ENCODE measurements at regions not wholly inside any gene's neighbourhood (a gene's known extent, or its start where the extent isn't known, plus 50 kb on each side); places are given as distances from the start of the nearest gene placed in this dataset.

DNA sequence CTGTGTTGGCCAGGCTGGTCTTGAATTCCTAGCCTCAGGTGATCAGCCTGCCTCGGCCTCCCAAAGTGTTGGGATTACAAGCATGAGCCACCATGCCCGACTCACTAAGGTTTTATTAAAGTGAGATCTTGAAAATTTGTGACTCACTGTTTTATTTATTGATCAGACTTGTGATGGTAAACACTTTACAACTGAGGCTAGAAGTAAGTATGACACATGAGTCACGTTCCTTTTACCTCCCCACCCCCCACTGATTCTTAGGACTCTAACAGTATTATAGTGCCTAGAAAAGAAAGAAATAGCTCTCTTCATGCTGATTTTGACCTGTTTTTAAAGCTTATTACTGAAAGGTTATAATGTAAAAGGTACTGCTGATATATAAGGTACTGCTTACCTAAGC lies 160.6 kb downstream of the TANC2 start:
- H3K9me3 ChIP-seq (ENCODE audit: low read length), result no peaks in the 10 kb centered on the region
- H4K20me1 ChIP-seq (ENCODE audit: low read length), result no peaks in the 10 kb centered on the region
- CTCF ChIA-PET, result interaction anchor here (0.5 to 0.6 kb wide), 2 partner anchors 45 to 132 kb away, joined by 3 read pairs; no protein-coding TSS in a partner anchor
- POLR2A ChIA-PET (ENCODE audit: unreplicated experiment), result interaction anchor here (0.6 kb wide), 1 partner anchor 401 kb away, joined by 3 read pairs; no protein-coding TSS in a partner anchor
- peak; percentile 58 for DNase-seq
- intact Hi-C loops (cut with micrococcal nuclease), result loop anchor here (2.0 kb wide), 1 partner anchor 44 kb away; no protein-coding TSS in a partner anchor
- H2AFZ ChIP-seq (ENCODE audit: low read length), result no peak overlapping the region
- H3K4me3 ChIP-seq (ENCODE audit: low read length), result no peak overlapping the region
- no peaks in the 10 kb centered on the region for H3K79me2 ChIP-seq (ENCODE audit: low read length)
- H3K9me2 ChIP-seq (replicated peaks; ENCODE audit: low read length), result no peaks in the 10 kb centered on the region
- TF ChIP-seq EZH2phosphoT487 (IDR thresholded peaks at IDR 0.05; ENCODE audit: borderline replicate concordance, low read length) (no peak), EZH2 (IDR thresholded peaks at IDR 0.05; ENCODE audit: low read length, unreplicated experiment) (no peak)
- no peaks in the 10 kb centered on the region for H3K36me3 ChIP-seq (ENCODE audit: low read depth, low read length)
- H3K4me2 ChIP-seq (ENCODE audit: low read length), result no peak overlapping the region
- H3K27me3 ChIP-seq (ENCODE audit: low read length), result no peaks in the 10 kb centered on the region
- ATAC-seq, result peak; percentile 71
- no peak overlapping the region for H3K9ac ChIP-seq (ENCODE audit: low read length)
- no peak overlapping the region for H3K27ac ChIP-seq (ENCODE audit: low read length)
- no TSS peak for BruUV-seq (replicated peaks)
- H3F3A ChIP-seq (ENCODE audit: low read length, unreplicated experiment), result no peaks in the 10 kb centered on the region
- H3K4me1 ChIP-seq (ENCODE audit: insufficient read depth, low read length), result peaks cover 10% of the 10 kb centered on the region

DNA sequence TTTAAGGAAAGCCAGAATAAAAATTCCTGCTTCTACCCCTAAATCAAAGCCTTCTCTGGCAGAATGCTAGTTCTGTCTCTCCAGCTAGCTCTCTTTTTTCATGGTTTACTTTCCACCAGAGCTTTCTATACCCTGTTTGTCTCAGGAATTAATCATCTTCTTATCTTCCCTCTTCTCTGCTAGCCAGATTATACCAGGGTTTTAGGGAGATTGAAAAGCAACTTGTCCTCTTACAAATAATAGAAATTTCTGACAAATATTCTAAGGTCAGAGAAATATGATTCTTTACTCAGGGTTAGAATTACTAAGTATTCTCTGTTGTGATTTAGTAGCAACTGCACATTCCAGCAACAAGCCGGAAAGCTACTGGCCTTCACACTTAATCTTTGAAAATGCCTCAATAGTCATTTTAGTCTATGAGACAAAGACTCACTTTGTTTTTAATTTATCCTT lies 166.4 kb downstream of the TANC2 start:
- Histone ChIP-seq H3K36me3 (ENCODE audit: low read depth, low read length) (no peaks in the 10 kb centered on the region), H3K4me2 (ENCODE audit: low read length) (no peak overlapping the region), H2AFZ (ENCODE audit: low read length) (no peak overlapping the region), H3K4me3 (ENCODE audit: low read length) (no peak overlapping the region), H3K9ac (ENCODE audit: low read length) (no peak overlapping the region), H3K27me3 (ENCODE audit: low read length) (no peaks in the 10 kb centered on the region), H3F3A (ENCODE audit: low read length, unreplicated experiment) (no peaks in the 10 kb centered on the region), H4K20me1 (ENCODE audit: low read length) (no peaks in the 10 kb centered on the region), H3K4me1 (ENCODE audit: insufficient read depth, low read length) (no peaks in the 10 kb centered on the region), H3K27ac (ENCODE audit: low read length) (no peak overlapping the region), H3K9me2 (replicated peaks; ENCODE audit: low read length) (no peaks in the 10 kb centered on the region), H3K79me2 (ENCODE audit: low read length) (no peaks in the 10 kb centered on the region), H3K9me3 (ENCODE audit: low read length) (no peaks in the 10 kb centered on the region)
- no TSS peak for BruUV-seq (replicated peaks)
- intact Hi-C loops (cut with micrococcal nuclease), result no loop called here
- POLR2A ChIA-PET (ENCODE audit: unreplicated experiment), result interaction anchor here (0.6 kb wide), 1 partner anchor 11 kb away, joined by 3 read pairs; no protein-coding TSS in a partner anchor
- no peak for ATAC-seq
- CTCF ChIA-PET, result no interaction called here
- TF ChIP-seq, protein P1, sequence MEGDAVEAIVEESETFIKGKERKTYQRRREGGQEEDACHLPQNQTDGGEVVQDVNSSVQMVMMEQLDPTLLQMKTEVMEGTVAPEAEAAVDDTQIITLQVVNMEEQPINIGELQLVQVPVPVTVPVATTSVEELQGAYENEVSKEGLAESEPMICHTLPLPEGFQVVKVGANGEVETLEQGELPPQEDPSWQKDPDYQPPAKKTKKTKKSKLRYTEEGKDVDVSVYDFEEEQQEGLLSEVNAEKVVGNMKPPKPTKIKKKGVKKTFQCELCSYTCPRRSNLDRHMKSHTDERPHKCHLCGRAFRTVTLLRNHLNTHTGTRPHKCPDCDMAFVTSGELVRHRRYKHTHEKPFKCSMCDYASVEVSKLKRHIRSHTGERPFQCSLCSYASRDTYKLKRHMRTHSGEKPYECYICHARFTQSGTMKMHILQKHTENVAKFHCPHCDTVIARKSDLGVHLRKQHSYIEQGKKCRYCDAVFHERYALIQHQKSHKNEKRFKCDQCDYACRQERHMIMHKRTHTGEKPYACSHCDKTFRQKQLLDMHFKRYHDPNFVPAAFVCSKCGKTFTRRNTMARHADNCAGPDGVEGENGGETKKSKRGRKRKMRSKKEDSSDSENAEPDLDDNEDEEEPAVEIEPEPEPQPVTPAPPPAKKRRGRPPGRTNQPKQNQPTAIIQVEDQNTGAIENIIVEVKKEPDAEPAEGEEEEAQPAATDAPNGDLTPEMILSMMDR (conservative IDR thresholded peaks at IDR 0.05; ENCODE audit: low read depth, low read length), result no peak
- TF ChIP-seq EZH2phosphoT487 (IDR thresholded peaks at IDR 0.05; ENCODE audit: borderline replicate concordance, low read length) (no peak), EZH2 (IDR thresholded peaks at IDR 0.05; ENCODE audit: low read length, unreplicated experiment) (no peak)
- no peak for DNase-seq

DNA sequence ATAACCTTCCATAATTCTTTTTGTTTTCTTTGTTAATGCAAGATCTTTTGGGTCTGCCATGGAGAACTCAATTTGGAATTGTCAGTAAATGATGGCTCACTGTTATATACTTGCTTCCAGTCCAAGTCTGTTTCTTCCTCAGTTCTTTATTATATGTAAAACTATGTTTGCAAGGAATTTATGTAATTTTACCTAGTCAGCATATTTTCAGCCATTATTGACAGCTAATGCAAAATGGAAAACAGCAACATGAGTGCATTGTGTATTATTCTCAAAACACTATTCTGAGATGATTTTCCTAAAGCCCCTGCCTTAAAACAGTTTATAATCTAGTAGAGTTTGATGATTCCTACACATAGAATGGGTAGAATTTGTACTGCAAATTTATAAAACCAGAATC lies 167.5 kb downstream of the TANC2 start:
- CTCF ChIA-PET, result no interaction called here

More for the DNA sequence above, 167.5 kb downstream of the TANC2 start:
- Histone ChIP-seq H3K4me1 (ENCODE audit: insufficient read depth, low read length) (no peaks in the 10 kb centered on the region), H3K27ac (ENCODE audit: low read length) (no peak overlapping the region), H3K9ac (ENCODE audit: low read length) (no peak overlapping the region), H3K9me3 (ENCODE audit: low read length) (no peaks in the 10 kb centered on the region), H3K36me3 (ENCODE audit: low read depth, low read length) (no peaks in the 10 kb centered on the region), H2AFZ (ENCODE audit: low read length) (no peak overlapping the region), H3F3A (ENCODE audit: low read length, unreplicated experiment) (no peaks in the 10 kb centered on the region), H3K4me3 (ENCODE audit: low read length) (no peak overlapping the region), H3K9me2 (replicated peaks; ENCODE audit: low read length) (no peaks in the 10 kb centered on the region), H3K79me2 (ENCODE audit: low read length) (no peaks in the 10 kb centered on the region), H3K4me2 (ENCODE audit: low read length) (no peak overlapping the region), H3K27me3 (ENCODE audit: low read length) (no peaks in the 10 kb centered on the region), H4K20me1 (ENCODE audit: low read length) (no peaks in the 10 kb centered on the region)
- no peak for ATAC-seq
- DNase-seq, result no peak
- intact Hi-C loops (cut with micrococcal nuclease), result no loop called here
- BruUV-seq (replicated peaks), result no TSS peak
- TF ChIP-seq, protein P1 (conservative IDR thresholded peaks at IDR 0.05; ENCODE audit: low read depth, low read length), result no peak
- TF ChIP-seq EZH2 (IDR thresholded peaks at IDR 0.05; ENCODE audit: low read length, unreplicated experiment), result no peak
- TF ChIP-seq EZH2phosphoT487 (IDR thresholded peaks at IDR 0.05; ENCODE audit: borderline replicate concordance, low read length), result no peak
- POLR2A ChIA-PET (ENCODE audit: unreplicated experiment), result no interaction called here

All from PC-3 (cell line).